HTR-8/SVneo (cell line): ENCODE measurements at regions not wholly inside any gene's neighbourhood (a gene's known extent, or its start where the extent isn't known, plus 50 kb on each side); places are given as distances from the start of the nearest gene placed in this dataset.
"Not testable (repeated sequence)": the region's sequence is repeated elsewhere in the genome, so short reads cannot be mapped to it uniquely, and the experiment has no call there.

Source experiments
- DNase-seq: peaks from one replicate; pipeline ENCODE4 v3.0.0; 2011; ENCODE audit warnings: low spot score, mixed read lengths; ENCODE audit not compliant: insufficient read length
- FAIRE-seq: peaks from 2 replicates; lab custom pipeline; 2011; peaks lifted over from hg19 to GRCh38; lab: Jason Lieb, UNC

DNA sequence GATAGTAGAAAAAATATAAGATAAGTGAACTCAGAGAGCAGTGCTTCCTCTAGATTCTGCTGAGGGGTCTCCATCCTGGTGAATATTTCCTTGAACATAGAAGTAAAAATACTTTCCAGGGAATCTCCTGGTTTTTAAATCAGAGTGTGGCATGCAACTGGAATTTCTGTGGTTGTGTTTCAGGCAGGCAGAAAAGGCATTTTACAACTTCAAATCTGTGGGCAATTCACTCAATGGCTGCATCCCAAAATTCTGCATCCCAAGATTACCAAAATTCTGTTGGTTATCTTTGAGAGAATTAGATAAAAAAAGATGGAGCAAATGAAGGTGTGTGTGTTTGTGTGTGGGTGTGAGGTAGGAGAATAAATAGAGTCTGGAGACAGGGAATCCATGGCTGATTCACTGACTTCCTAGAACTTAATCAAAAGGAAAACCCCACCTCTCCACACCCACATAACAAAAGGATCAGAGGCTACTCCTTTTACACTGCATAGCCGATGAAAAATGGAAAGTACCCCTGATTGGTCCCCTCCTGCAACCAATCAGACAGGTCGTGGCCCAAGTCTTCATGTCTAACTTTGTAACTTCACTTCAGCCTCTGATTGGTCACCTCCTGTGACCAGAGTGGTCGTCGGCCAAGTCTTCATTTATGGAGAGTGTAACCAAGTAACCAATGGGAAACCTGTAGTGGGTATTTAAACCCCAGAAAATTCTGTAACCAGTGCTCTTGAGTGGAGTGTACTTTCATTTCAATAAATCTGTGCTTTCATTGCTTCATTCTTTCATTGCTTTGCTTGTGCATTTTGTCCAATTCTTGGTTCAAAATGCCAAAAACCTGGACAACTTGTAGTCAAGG is 112.8 kb downstream of the DLEU7 start:
- no peak for DNase-seq
- no peak for FAIRE-seq

DNA sequence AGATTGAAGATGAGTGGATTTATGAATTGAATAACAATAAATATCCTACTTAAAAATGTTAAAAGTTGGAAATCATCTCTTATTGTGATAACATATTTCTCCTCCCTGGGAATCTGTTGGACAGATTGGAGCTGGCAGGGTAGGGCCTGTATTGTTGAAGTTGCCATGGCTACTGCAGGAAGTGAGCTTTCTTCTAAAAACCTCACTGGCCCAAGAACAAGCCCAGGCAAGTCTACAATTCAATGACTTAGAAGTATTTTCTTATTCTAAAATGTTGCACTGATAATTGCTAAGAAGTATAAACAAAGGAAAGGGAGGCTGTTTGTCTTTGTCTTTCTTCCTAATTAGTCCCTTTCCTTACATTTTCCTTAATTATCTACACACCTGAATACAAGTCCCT is 112.1 kb downstream of the DLEU7 start:
- DNase-seq: peak; percentile 15
- no peak for FAIRE-seq

DNA sequence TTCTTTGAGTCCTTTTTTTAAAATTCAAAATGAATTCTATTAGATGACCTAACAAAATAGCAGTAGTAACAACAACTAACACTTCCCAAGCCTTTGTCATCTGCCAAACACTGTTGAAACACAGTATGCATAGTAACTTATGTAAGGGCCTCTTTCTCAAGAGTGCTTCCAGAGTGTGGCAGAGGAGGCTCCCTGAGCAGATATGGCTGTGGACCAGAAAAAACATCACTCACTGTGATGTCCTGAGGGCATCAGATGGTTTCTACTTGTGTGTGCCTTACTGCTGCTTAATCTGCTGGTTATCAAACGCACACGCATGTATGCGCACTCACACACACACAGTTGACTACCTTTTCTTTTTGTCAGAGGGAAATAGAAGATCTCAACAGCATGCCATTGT is 110.8 kb downstream of the DLEU7 start:
- DNase-seq (no peak), FAIRE-seq (no peak)

DNA sequence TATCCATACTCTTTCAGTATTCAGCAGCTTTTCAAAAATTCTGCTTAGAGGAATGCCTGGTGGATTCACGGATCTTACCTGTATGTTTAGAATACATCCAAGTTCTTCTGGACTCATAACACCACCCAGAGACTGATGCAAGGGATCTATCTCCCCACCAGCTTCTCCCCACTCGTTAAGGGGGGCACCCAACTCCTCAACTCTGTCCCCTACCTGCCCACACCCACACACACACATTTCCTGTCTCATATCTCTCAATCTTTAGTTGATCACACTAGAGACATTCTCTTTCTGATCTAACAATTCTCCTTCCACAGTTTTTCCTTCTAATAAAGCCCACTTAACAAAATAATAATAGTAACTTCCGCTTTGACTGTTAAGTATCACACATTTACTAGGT is 110.1 kb downstream of the DLEU7 start:
- DNase-seq (no peak), FAIRE-seq (no peak)

DNA sequence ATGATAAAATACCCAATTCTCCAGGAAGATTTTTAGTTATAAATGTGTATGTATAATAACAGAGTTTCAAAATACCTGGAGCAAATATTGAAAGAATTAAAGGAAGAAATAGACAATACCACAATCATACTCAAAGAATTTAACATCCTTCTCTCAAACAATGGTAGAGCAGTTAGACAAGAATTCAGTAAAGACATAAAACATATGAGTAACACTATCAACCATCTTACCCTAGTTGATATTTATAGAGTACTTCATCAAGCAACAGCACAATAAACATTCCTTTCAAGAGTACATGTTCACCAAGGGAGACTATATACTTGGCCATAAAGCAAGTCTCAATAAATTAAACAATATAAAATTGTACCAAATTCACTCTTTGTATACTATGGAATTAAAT is 108.4 kb downstream of the DLEU7 start:
- FAIRE-seq: no peak
- DNase-seq: no peak

- FAIRE-seq (no peak), DNase-seq (no peak)
Measured at GRCh38 chr13:50740052-50740741, 103.3 kb downstream of the DLEU7 start.

GRCh38 chr13:50742353-50742752 is 101.1 kb downstream of the DLEU7 start:
- FAIRE-seq: no peak
- DNase-seq: no peak

- DNase-seq (no peak), FAIRE-seq (no peak)
Measured at GRCh38 chr13:50742968-50743367, 100.5 kb downstream of the DLEU7 start.

DNA sequence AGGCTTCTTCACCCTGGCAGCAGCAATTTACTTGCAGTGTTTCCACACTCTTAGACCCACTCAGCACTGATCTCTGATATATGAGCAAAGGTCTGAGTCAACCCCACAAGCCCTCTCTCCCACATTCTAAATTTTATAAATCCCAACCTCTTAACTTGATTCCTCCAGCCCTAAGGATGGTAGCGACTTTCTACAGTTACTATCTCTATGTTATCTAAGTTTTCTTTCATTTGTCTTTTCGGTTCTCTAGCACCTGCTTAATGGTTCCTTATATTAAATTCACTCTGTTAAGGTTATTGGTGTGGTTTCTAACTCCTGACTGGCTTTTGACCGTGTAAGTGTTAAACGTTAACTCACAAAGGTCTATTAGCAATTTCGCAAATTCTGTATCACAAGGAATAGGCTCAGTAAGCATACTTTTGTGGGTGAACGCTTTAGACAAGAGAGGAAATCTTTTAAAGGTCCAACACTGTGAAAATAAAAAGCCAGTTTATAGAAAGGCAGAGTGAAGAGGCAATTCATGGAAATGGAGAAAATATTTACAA is 99.3 kb downstream of the DLEU7 start:
- DNase-seq (no peak), FAIRE-seq (no peak)

DNA sequence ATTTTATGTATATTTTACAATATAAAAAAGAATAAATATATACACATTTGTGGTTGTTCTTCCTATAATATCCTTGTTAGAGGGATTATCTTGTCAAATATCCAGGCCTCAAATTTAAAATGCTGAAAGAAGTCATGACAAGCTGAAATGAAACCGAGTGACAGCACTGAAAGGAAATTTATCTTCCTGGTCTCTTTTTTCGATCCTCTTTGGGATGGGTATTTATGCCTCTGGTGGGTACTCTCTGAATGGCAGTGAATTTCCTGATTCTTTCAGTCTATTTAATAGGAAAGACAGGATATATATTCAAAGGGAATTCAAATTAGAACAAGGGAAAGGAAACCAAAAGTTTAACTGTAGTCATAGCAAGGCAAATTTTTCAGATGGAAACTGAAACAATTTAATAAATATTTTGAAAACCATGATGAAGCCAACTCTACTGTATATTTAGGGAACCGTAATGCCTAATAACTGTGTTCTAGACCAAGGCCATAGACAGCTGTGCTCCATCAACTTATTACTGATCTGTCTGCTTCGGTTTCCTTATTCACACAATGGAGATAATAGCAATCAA is 97.9 kb downstream of the DLEU7 start:
- FAIRE-seq (no peak), DNase-seq (no peak)

- FAIRE-seq (no peak), DNase-seq (no peak)
Measured at GRCh38 chr13:50747737-50748350, 95.6 kb downstream of the DLEU7 start.

GRCh38 chr13:50753221-50753620 is 90.3 kb downstream of the DLEU7 start:
- not testable (repeated sequence) for FAIRE-seq, DNase-seq

DNA sequence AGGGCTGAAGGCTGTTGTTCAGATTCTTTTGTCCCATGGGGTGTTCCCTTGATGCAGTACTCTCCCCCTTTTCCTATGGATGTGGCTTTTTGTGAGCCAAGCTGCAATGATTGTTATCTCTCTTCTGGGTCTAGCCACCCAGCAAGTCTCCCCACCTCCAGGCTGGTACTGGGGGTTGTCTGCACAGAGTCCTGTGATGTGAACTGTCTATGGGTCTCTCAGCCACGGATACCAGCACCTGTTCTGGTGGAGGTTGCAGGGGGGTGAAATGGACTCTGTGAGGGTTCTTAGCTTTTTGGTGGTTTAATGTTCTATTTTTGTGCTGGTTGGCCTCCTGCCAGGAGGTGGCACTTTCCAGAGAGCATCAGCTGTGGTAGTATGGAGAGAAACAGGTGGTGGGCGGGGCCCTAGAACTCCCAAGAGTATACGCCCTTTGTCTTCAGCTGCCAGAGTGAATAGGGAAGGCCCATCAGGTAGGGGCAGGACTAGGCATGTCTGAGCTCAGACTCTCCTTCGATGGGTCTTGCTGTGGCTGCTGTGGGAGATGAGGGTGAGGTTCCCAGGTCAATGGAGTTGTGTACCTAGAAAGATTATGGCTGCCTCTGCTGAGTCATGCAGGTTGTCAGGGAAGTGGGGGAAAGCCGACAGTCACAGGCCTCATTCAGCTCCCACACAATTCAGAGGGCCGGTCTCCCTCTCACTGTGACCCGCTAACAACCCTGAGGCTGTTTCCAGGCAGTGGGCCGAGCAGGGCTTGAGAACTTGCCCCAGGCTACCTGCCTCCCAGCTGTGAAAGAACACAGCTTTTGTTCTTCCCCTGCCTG is 87.4 kb downstream of the DLEU7 start:
- not testable (repeated sequence) for DNase-seq

DNA sequence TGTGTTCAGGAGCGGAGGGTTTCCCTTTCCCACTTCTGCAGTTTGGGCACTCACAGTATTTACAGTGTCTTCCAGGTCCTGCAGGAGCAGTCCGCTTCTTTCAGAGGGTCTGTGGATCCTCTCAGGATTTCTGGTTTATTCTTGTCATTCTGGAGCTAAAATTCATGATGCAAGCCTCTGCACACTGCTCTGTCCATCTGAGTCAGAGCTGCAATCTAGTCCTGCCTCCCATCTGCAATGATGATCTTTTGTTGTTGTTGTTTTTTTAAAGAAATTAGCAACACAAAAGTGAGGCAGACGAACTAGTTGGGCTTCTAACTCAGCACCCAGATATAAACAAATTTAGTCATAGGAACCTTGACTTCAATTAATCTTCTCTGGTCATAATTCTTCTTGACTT is 86.5 kb downstream of the DLEU7 start:
- DNase-seq: no peak
- FAIRE-seq: no peak

More for the DNA sequence above, 87.4 kb downstream of the DLEU7 start:
- not testable (repeated sequence) for FAIRE-seq

DNA sequence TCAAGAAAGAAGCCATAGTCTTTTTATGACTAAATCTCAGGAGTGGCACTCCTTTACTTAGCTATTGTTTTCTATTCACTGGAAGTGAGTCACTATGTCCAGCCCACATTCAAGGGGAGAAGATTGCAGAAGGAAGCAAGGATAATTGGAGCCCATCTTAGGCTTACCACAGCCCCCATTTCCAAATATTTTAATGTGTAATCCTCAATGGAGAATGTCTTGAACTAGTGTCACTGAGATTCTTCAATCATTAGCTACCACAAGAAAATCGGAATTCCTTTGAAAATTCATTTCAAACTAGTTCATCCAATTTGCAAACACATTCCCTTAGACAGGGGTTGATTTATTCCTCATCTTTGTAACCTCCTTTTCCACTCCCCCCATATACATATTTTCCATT is 84.7 kb downstream of the DLEU7 start:
- no peak for DNase-seq

DNA sequence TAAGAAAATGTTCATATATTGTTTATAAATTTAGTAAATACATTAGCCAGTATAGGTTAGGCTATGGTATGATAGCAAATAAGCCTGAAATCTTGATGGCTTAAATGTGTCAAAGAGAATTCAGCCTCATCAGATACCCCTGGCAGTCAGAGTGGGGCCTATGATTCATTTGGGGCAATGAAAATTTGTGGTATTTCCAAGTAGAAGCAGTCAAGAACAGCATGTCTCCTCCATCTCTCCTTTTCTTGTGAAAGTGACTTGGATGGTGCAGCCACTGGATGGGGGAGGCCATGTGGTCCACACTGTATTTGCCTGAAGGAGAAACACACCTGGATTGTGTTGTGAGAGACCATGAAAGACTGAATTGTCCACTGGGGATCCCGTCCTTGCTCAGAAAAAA is 82.7 kb downstream of the DLEU7 start:
- DNase-seq: no peak
- no peak for FAIRE-seq

More for the DNA sequence above, 84.7 kb downstream of the DLEU7 start:
- no peak for FAIRE-seq

DNA sequence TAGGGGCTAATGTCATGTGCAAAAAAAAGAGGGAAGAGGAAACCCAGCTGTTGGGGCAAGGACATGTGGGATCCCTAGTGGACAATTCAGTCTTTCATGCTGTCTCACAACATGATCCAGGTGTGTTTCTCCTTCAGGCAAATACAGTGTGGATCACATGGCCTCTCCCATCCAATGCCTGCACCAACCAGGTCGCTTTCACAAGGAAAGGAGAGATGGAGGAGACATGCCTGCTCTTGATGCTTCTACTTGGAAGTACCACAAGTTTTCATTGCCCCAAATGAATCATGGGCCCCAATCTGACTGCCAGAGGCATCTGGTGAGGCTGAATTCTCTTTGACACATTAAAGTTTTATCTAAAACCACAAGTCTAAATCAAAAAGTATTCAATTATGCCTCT is 82.1 kb downstream of the DLEU7 start:
- FAIRE-seq: no peak

DNA sequence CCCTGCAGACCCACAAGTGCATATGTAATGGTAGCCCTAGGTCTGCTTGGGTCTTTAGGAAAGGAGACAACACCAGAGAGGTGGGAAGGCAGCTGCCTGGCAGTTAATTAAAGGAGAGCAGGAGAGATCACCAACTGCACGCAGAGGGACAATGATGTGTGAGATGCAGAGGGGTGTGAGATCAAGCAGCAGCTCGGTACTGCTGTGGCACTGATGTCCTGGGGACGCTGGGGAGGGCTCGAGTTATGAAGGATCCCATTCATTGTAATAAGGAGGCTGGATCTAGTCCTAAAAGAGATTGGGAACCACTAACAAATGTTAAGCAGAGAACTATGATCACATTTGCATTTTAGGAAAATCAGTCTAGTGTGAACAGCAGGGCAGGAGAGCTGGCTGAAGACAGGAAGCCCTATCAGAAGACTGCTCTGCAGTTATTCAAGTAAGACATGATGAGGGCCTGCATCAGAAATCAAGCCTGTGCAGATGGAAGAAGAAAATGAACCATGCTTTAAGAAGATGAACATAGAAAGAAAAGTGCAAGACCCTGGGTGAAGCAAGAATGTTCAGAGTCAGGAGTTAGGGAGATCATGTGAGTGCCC is 80.4 kb downstream of the DLEU7 start:
- DNase-seq (no peak), FAIRE-seq (no peak)

More for the DNA sequence above, 82.1 kb downstream of the DLEU7 start:
- DNase-seq: no peak

DNA sequence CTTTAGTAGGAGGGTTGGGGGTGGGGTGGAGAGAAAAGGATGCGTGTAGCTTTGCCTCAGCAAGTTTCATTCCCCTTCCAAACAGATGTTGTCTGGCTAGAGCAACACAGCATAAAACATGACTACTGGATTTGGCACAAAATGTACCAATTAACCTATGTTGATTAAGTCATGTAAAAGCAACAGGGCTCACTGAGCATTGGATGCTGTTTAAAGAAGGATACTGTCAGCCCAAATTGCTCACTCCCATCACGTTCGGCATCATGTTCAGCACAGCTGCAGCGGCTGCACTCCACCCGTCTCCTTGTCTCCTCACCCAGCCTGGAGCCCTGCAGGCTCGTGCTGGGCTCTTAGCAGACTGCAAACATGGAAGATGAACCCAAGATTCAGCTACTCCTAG is 77.5 kb downstream of the DLEU7 start:
- no peak for FAIRE-seq
- DNase-seq: no peak
